ENCODE measurements at regions not wholly inside any gene's neighbourhood (a gene's known extent, or its start where the extent isn't known, plus 50 kb on each side); places are given as distances from the start of the nearest gene placed in this dataset.

DNA sequence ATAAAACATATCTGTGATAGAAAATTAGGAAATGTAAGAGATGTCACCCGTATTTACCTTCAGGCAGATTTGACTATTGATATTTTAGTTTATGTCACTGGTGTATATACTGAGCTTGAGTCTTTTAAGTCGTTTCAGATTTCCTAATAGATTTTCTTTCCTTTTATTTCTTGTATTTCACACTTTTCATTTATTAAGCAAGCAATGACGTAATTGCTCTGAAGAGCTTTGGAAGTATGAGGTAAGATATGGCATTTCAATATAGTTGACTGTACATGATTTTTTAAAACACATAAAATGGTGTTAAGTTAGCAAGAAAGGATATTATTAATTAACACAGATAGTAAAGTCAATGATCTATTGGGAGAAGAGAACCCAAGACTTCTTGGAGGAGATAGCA is 652.6 kb downstream of the SORCS1 start:
- TF ChIP-seq, protein P1, sequence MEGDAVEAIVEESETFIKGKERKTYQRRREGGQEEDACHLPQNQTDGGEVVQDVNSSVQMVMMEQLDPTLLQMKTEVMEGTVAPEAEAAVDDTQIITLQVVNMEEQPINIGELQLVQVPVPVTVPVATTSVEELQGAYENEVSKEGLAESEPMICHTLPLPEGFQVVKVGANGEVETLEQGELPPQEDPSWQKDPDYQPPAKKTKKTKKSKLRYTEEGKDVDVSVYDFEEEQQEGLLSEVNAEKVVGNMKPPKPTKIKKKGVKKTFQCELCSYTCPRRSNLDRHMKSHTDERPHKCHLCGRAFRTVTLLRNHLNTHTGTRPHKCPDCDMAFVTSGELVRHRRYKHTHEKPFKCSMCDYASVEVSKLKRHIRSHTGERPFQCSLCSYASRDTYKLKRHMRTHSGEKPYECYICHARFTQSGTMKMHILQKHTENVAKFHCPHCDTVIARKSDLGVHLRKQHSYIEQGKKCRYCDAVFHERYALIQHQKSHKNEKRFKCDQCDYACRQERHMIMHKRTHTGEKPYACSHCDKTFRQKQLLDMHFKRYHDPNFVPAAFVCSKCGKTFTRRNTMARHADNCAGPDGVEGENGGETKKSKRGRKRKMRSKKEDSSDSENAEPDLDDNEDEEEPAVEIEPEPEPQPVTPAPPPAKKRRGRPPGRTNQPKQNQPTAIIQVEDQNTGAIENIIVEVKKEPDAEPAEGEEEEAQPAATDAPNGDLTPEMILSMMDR (IDR thresholded peaks at IDR 0.05), result no peak
- TF ChIP-seq EZH2 (IDR thresholded peaks at IDR 0.05; ENCODE audit: borderline replicate concordance, insufficient read depth, low read depth, low read length, poor library complexity, severe bottlenecking), result no peak

Data from B cell (primary cell).